Sigmoid colon (tissue), 4 donors: ENCODE measurements at regions not wholly inside any gene's neighbourhood (a gene's known extent, or its start where the extent isn't known, plus 50 kb on each side); places are given as distances from the start of the nearest gene placed in this dataset.

Source experiments
- CTCF ChIP-seq, 4 experiments: fragments of 450-650 bp in 3 of 4; fragments of 200-600 bp in 1 of 4; IDR thresholded peaks; one replicate each; pipeline ENCODE4 v1.5.1; 2016 to 2019; ENCODE audit warnings: antibody characterized with exemption in 4 of 4, mild to moderate bottlenecking in 3 of 4, moderate library complexity in 2 of 4
- EP300 ChIP-seq, 4 donors: sonication (generic); formaldehyde crosslinking; IDR thresholded peaks; one replicate each; pipeline ENCODE4 v1.6.1; 2017; ENCODE audit warnings: antibody characterized with exemption in 4 of 4
- POLR2A ChIP-seq, 2 donors: fragments of 450-650 bp; IDR thresholded peaks; one replicate each; pipeline ENCODE4 v1.6.1; 2016; ENCODE audit warnings: antibody characterized with exemption in 2 of 2, mild to moderate bottlenecking in 2 of 2, moderate library complexity in 2 of 2
- POLR2AphosphoS5 ChIP-seq, 4 donors: sonication (generic); formaldehyde crosslinking; IDR thresholded peaks; one replicate each; pipeline ENCODE4 v1.6.1; 2017; ENCODE audit warnings: antibody characterized with exemption in 4 of 4

GRCh38 chr9:103681435-103681834 is 412.7 kb upstream of the SMC2 start:
- TF ChIP-seq CTCF (IDR thresholded peaks at IDR 0.05) (no peak), POLR2A (IDR thresholded peaks at IDR 0.05) (no peak), POLR2AphosphoS5 (IDR thresholded peaks at IDR 0.05) (no peak), EP300 (IDR thresholded peaks at IDR 0.05) (no peak)
